ENCODE measurements at regions not wholly inside any gene's neighbourhood (a gene's known extent, or its start where the extent isn't known, plus 50 kb on each side); places are given as distances from the start of the nearest gene placed in this dataset.

- 2% methylated on average over 9 of the region's 9 CpGs for WGBS (ENCODE audit: insufficient coverage, low coverage, missing lambda C conversion rate)
- H3K4me3 ChIP-seq, result no peak overlapping the region
- H3K9me1 ChIP-seq (ENCODE audit: control insufficient read depth, insufficient read depth, low read length), result no peaks in the 10 kb centered on the region
- no peak for FAIRE-seq
- DNase-seq (ENCODE audit: extremely low read depth in 1 of 4, low spot score in 3 of 4), result no peak
- no peaks in the 10 kb centered on the region for H4K20me1 ChIP-seq (replicated peaks; ENCODE audit: control insufficient read depth, insufficient read depth, low read length)
- H2AFZ ChIP-seq (ENCODE audit: low read depth, low read length), result no peak overlapping the region
- no peak overlapping the region for H3K27ac ChIP-seq (ENCODE audit: extremely low read depth, low read depth, low read length)
- H3K79me2 ChIP-seq (ENCODE audit: control insufficient read depth, insufficient read depth, low read length), result no peaks in the 10 kb centered on the region
- H3K4me1 ChIP-seq (replicated peaks in 1 of 2; ENCODE audit: control insufficient read depth in 2 of 2, insufficient read depth in 2 of 2, low read length in 2 of 2), result no peaks in the 10 kb centered on the region
- no TSS peak for BruUV-seq (replicated peaks)
- ChIA-PET CTCF (ENCODE audit: low intra/inter-chr PET ratio) (no interaction called here), POLR2A (interaction anchor here (0.6 to 1.2 kb wide), 4 partner anchors 9 to 121 kb away, joined by 3 to 4 read pairs (median 3); no protein-coding TSS in a partner anchor)
- ATAC-seq, result no peak
- in situ Hi-C loops (cut with MboI) (no loop called here), intact Hi-C loops (cut with micrococcal nuclease) (no loop called here)
- H3K9ac ChIP-seq (ENCODE audit: insufficient read depth in 1 of 2, low read depth in 2 of 2, low read length in 2 of 2), result no peak overlapping the region
- no peaks in the 10 kb centered on the region for H3K27me3 ChIP-seq (ENCODE audit: control insufficient read depth in 2 of 2, insufficient read depth in 2 of 2, low read length in 2 of 2)
- no peaks in the 10 kb centered on the region for H3K9me3 ChIP-seq (replicated peaks; ENCODE audit: control insufficient read depth, insufficient read depth, low read depth, low read length)
- no peak overlapping the region for H3K4me2 ChIP-seq (ENCODE audit: insufficient read depth, low read length)
- H3K36me3 ChIP-seq (ENCODE audit: control insufficient read depth, insufficient read depth, low read length), result no peaks in the 10 kb centered on the region
- TF ChIP-seq, protein P1, sequence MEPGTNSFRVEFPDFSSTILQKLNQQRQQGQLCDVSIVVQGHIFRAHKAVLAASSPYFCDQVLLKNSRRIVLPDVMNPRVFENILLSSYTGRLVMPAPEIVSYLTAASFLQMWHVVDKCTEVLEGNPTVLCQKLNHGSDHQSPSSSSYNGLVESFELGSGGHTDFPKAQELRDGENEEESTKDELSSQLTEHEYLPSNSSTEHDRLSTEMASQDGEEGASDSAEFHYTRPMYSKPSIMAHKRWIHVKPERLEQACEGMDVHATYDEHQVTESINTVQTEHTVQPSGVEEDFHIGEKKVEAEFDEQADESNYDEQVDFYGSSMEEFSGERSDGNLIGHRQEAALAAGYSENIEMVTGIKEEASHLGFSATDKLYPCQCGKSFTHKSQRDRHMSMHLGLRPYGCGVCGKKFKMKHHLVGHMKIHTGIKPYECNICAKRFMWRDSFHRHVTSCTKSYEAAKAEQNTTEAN (CRISPR knock-in tag; IDR thresholded peaks at IDR 0.05), result no peak
- TF ChIP-seq KDM5B (IDR thresholded peaks at IDR 0.05; ENCODE audit: insufficient replicate concordance, low read depth, low read length) (no peak), SNIP1 (IDR thresholded peaks at IDR 0.05; ENCODE audit: low read depth) (no peak), PURB (CRISPR knock-in tag; IDR thresholded peaks at IDR 0.05; ENCODE audit: low read depth) (no peak), ZC3H8 (IDR thresholded peaks at IDR 0.05) (no peak), THAP7 (CRISPR knock-in tag; IDR thresholded peaks at IDR 0.05) (no peak), JUNB (CRISPR knock-in tag; conservative IDR thresholded peaks at IDR 0.05) (no peak), FOS (IDR thresholded peaks at IDR 0.05; ENCODE audit: extremely low read depth, insufficient read length) (no peak), CREB5 (CRISPR knock-in tag; IDR thresholded peaks at IDR 0.05) (no peak), CREBBP (IDR thresholded peaks at IDR 0.05; ENCODE audit: low read depth, low read length) (no peak), ATF6 (CRISPR knock-in tag; IDR thresholded peaks at IDR 0.05) (no peak), MXD1 (CRISPR knock-in tag; IDR thresholded peaks at IDR 0.05; ENCODE audit: borderline replicate concordance, poor library complexity, severe bottlenecking) (no peak), BMI1 (IDR thresholded peaks at IDR 0.05; ENCODE audit: low read length) (no peak), EGR1 (conservative IDR thresholded peaks at IDR 0.05) (no peak)
- TF ChIP-seq, protein P2, sequence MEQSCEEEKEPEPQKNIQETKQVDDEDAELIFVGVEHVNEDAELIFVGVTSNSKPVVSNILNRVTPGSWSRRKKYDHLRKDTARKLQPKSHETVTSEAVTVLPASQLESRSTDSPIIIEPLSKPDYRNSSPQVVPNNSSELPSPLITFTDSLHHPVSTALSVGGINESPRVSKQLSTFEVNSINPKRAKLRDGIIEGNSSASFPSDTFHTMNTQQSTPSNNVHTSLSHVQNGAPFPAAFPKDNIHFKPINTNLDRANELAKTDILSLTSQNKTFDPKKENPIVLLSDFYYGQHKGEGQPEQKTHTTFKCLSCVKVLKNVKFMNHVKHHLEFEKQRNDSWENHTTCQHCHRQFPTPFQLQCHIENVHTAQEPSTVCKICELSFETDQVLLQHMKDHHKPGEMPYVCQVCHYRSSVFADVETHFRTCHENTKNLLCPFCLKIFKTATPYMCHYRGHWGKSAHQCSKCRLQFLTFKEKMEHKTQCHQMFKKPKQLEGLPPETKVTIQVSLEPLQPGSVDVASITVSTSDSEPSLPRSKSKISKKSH (CRISPR knock-in tag; IDR thresholded peaks at IDR 0.05), result no peak
Measured at GRCh38 chr7:132035517-132036362, 479.3 kb upstream of the PODXL start.
